HCT116 (cell line): ENCODE measurements at regions not wholly inside any gene's neighbourhood (a gene's known extent, or its start where the extent isn't known, plus 50 kb on each side); places are given as distances from the start of the nearest gene placed in this dataset.

Source experiments
- ATAC-seq: fragments of 200-7000 bp; cut with Tn5 transposase; 2 replicates; pipeline ENCODE4 v1.9.1; 2020; ENCODE audit warnings: mild to moderate bottlenecking, moderate library complexity
- BruUV-seq: library from RNA; stranded (reverse); fragments of 400-500 nt; replicated peaks from 2 replicates; lab custom pipeline; 2021; lab: Mats Ljungman, UMichigan
- CTCF ChIA-PET: fragments of 300-600 bp; sonication (Branson Sonifier 250); formaldehyde crosslinking; loops from one replicate; lab custom pipeline; 2021; ENCODE audit warnings: antibody characterized with exemption; lab: Charles Lee
- POLR2A ChIA-PET: fragments of 300-600, 350-600 bp; sonication (Branson Sonifier 250); formaldehyde crosslinking; loops from one replicate; lab custom pipeline; 2021; ENCODE audit warnings: antibody characterized with exemption; lab: Charles Lee
- RAD21 ChIA-PET, 2 experiments: fragments of 300-600 bp; sonication (Branson Sonifier 250); formaldehyde crosslinking; loops; one replicate each; lab custom pipeline; 2023; ENCODE audit warnings: low total read pairs in 2 of 2; ENCODE audit not compliant: uncharacterized antibody in 2 of 2, unreplicated experiment in 2 of 2, low non-redundant PET in 1 of 2; lab: Charles Lee
- DNase-seq: peaks from one replicate; pipeline ENCODE4 v3.0.0-alpha.2; 2010; ENCODE audit warnings: low read depth, low spot score
- H2AFZ ChIP-seq: fragments of 200-600 bp; shearing (Covaris generic), sonication (generic); 2 replicates; pipeline ENCODE4 v1.6.1; 2017; ENCODE audit warnings: low read depth, mixed run types, mixed read lengths, antibody characterized with exemption, low read length; ENCODE audit not compliant: poor library complexity, severe bottlenecking
- H3K27ac ChIP-seq: 2 replicates; pipeline ENCODE4 v1.5.1; 2012; ENCODE audit warnings: low read depth, low read length
- H3K27me3 ChIP-seq: fragments of 200-600 bp; sonication (generic); 2 replicates; pipeline ENCODE4 v1.6.1; 2016; ENCODE audit warnings: mixed run types, low read length, mixed read lengths; ENCODE audit not compliant: insufficient read depth
- H3K36me3 ChIP-seq, 2 experiments: fragments of 200-500 bp in 1 of 2; fragments of 200-600 bp in 1 of 2; sonication (Bioruptor generic) in 1 of 2; sonication (generic) in 1 of 2; 2 replicates each; pipeline versions ENCODE4 v1.5.1 to v1.6.1; 2014 to 2016; ENCODE audit warnings: low read length in 2 of 2, inconsistent platforms in 1 of 2, mixed read lengths in 1 of 2, mixed run types in 1 of 2; ENCODE audit not compliant: insufficient read depth in 2 of 2, control insufficient read depth in 1 of 2
- H3K4me1 ChIP-seq, 2 experiments: fragments of 200-600 bp in 1 of 2; sonication (generic) in 1 of 2; 2 replicates each; pipeline versions ENCODE4 v1.5.1 to v1.6.1; 2012 to 2017; ENCODE audit warnings: low read length in 2 of 2, inconsistent platforms in 1 of 2, mild to moderate bottlenecking in 1 of 2, mixed read lengths in 1 of 2, mixed run types in 1 of 2, moderate library complexity in 1 of 2; ENCODE audit not compliant: insufficient read depth in 2 of 2, control insufficient read depth in 1 of 2
- H3K4me2 ChIP-seq: fragments of 200-600 bp; sonication (generic); 2 replicates; pipeline ENCODE4 v1.6.1; 2017; ENCODE audit warnings: mixed run types, low read length, mixed read lengths
- H3K4me3 ChIP-seq, 2 experiments: fragments of 200-600 bp in 1 of 2; sonication (generic) in 1 of 2; replicated peaks in 1 of 2; 2 replicates each; pipeline ENCODE4 v1.5.1; 2011 to 2016; ENCODE audit warnings: low read length in 2 of 2, control low read depth in 1 of 2, low read depth in 1 of 2, mild to moderate bottlenecking in 1 of 2, mixed read lengths in 1 of 2, mixed run types in 1 of 2
- H3K79me2 ChIP-seq: fragments of 200-600 bp; sonication (generic); 2 replicates; pipeline ENCODE4 v1.6.1; 2017; ENCODE audit warnings: mild to moderate bottlenecking, mixed run types, low read length, moderate library complexity, mixed read lengths; ENCODE audit not compliant: insufficient read depth
- H3K9ac ChIP-seq: fragments of 200-600 bp; sonication (generic); 2 replicates; pipeline ENCODE4 v1.6.1; 2016; ENCODE audit warnings: low read length, mixed read lengths
- H3K9me2 ChIP-seq: fragments of 200-600 bp; sonication (generic), shearing (Covaris generic); 2 replicates; pipeline ENCODE4 v1.6.1; 2017; ENCODE audit warnings: mixed run types, mild to moderate bottlenecking, moderate library complexity; ENCODE audit not compliant: insufficient read depth
- H3K9me3 ChIP-seq, 2 experiments: fragments of 200-500 bp in 1 of 2; fragments of 200-600 bp in 1 of 2; sonication (Bioruptor generic) in 1 of 2; sonication (generic) in 1 of 2; 2 replicates each; pipeline ENCODE4 v1.6.1; 2014 to 2017; ENCODE audit warnings: low read length in 2 of 2, mixed read lengths in 2 of 2, inconsistent platforms in 1 of 2, low read depth in 1 of 2, mild to moderate bottlenecking in 1 of 2, mixed run types in 1 of 2, moderate library complexity in 1 of 2; ENCODE audit not compliant: control insufficient read depth in 1 of 2, insufficient read depth in 1 of 2
- H4K20me1 ChIP-seq: fragments of 200-600 bp; sonication (generic), shearing (Covaris generic); 2 replicates; pipeline ENCODE4 v1.6.1; 2017; ENCODE audit warnings: mixed run types, mild to moderate bottlenecking, moderate library complexity; ENCODE audit not compliant: insufficient read depth
- CBX3 ChIP-seq: IDR thresholded peaks from 2 replicates; pipeline ENCODE4 v1.6.1; 2012; ENCODE audit warnings: low read depth
- CEBPB ChIP-seq: IDR thresholded peaks from 2 replicates; pipeline ENCODE4 v1.6.1; 2012; ENCODE audit warnings: low read depth
- CTCF ChIP-seq, 3 experiments: fragments of 200-600 bp in 1 of 3; sonication (generic) in 1 of 3; IDR thresholded peaks in 2 of 3; conservative IDR thresholded peaks in 1 of 3; 2 replicates each; pipeline ENCODE4 v1.5.1; 2012 to 2017; ENCODE audit warnings: low read depth in 2 of 3, low read length in 2 of 3, antibody characterized with exemption in 1 of 3, borderline replicate concordance in 1 of 3, control low read depth in 1 of 3, mild to moderate bottlenecking in 1 of 3, mixed read lengths in 1 of 3, mixed run types in 1 of 3, moderate library complexity in 1 of 3; ENCODE audit not compliant: insufficient read depth in 1 of 3
- EGR1 ChIP-seq: IDR thresholded peaks from 2 replicates; pipeline ENCODE4 v1.6.1; 2012; ENCODE audit warnings: low read depth
- ELF1 ChIP-seq: IDR thresholded peaks from 2 replicates; pipeline ENCODE4 v1.6.1; 2012; ENCODE audit warnings: low read depth, borderline replicate concordance
- JUND ChIP-seq: IDR thresholded peaks from 2 replicates; pipeline ENCODE4 v1.6.1; 2012
- MAX ChIP-seq: IDR thresholded peaks from 2 replicates; pipeline ENCODE4 v1.6.1; 2012
- POLR2A ChIP-seq: IDR thresholded peaks from 2 replicates; pipeline ENCODE4 v1.7.0; 2011; ENCODE audit warnings: borderline replicate concordance; ENCODE audit not compliant: insufficient read depth, insufficient read length; ENCODE audit errors: extremely low read depth
- POLR2AphosphoS5 ChIP-seq: IDR thresholded peaks from 2 replicates; pipeline ENCODE4 v1.6.1; 2011; ENCODE audit warnings: mild to moderate bottlenecking, low read depth, low read length, moderate library complexity
- RAD21 ChIP-seq: IDR thresholded peaks from 2 replicates; pipeline ENCODE4 v1.6.1; 2012; ENCODE audit warnings: low read depth, mild to moderate bottlenecking
- SIN3A ChIP-seq: IDR thresholded peaks from 2 replicates; pipeline ENCODE4 v1.6.1; 2012; ENCODE audit warnings: low read depth
- SP1 ChIP-seq: IDR thresholded peaks from 2 replicates; pipeline ENCODE4 v1.6.1; 2012; ENCODE audit warnings: low read depth
- TCF7L2 ChIP-seq: IDR thresholded peaks from 2 replicates; pipeline ENCODE4 v1.7.0; 2011; ENCODE audit warnings: borderline replicate concordance, inconsistent platforms; ENCODE audit not compliant: insufficient read depth, insufficient read length; ENCODE audit errors: extremely low read depth
- ZBTB33 ChIP-seq: IDR thresholded peaks from 2 replicates; pipeline ENCODE4 v1.6.1; 2011; ENCODE audit warnings: mild to moderate bottlenecking, low read length, moderate library complexity; ENCODE audit not compliant: insufficient replicate concordance; ENCODE audit errors: extremely low read depth
- ZFX ChIP-seq: fragments of 450-650 bp; IDR thresholded peaks from 2 replicates; pipeline ENCODE4 v1.6.1; 2017
- intact Hi-C: fragments of 100-400 bp; cut with micrococcal nuclease; formaldehyde crosslinking; loops from 2 replicates; pipeline ENCODE4 v1.10.0; 2022

GRCh38 chr9:38119560-38120236 is 50.7 kb upstream of the SHB start:
- RAD21 ChIA-PET: no interaction called here
- Histone ChIP-seq H3K4me3 (no peak overlapping the region), H3K9me3 (no peaks in the 10 kb centered on the region), H3K27ac (no peak overlapping the region), H2AFZ (no peak overlapping the region), H3K4me2 (no peak overlapping the region), H3K36me3 (no peaks in the 10 kb centered on the region), H3K27me3 (no peaks in the 10 kb centered on the region), H3K4me1 (no peaks in the 10 kb centered on the region), H3K9ac (no peak overlapping the region), H3K9me2 (no peaks in the 10 kb centered on the region), H4K20me1 (no peaks in the 10 kb centered on the region), H3K79me2 (no peaks in the 10 kb centered on the region)
- ATAC-seq (no peak), DNase-seq (no peak)
- BruUV-seq: no TSS peak
- TF ChIP-seq ELF1 (no peak), SIN3A (no peak), TCF7L2 (no peak), ZFX (no peak), RAD21 (no peak), EGR1 (no peak), SP1 (no peak), POLR2AphosphoS5 (no peak), JUND (no peak), CTCF (IDR thresholded peaks at IDR 0.05 in 2 of 3, conservative IDR thresholded peaks at IDR 0.05 in 1 of 3; ENCODE audit: borderline replicate concordance in 1 of 3, insufficient read depth in 1 of 3, low read depth in 2 of 3, low read length in 2 of 3) (no peak), CBX3 (no peak), CEBPB (no peak), POLR2A (no peak), ZBTB33 (no peak), MAX (no peak)
- CTCF ChIA-PET: no interaction called here
- POLR2A ChIA-PET: no interaction called here
- intact Hi-C loops: loop anchor here (10.0 kb wide), 1 partner anchor 975 kb away; no protein-coding TSS in a partner anchor
